ENCODE measurements at regions not wholly inside any gene's neighbourhood (a gene's known extent, or its start where the extent isn't known, plus 50 kb on each side); places are given as distances from the start of the nearest gene placed in this dataset.
"Not testable (repeated sequence)": the region's sequence is repeated elsewhere in the genome, so short reads cannot be mapped to it uniquely, and the experiment has no call there.

DNA sequence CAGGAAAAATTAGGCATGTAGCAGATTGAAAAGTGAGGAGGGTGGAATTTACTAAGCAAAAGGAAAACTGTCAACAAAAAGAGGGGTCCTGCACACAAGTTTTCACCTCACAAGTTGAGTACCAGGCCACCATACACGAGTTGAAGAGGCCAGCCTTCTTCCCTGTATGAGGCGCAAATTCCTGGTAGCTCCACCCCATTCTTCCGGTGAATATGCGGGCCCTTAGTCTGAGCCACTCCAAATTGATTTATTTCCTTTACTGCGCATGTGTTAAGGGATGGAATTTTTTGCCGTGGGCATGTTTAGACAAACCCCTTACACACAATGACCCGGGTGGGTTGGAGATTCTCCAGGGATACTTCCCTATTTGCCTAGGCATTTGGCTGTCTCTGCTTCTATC, 942.1 kb upstream of the GRIA3 start:
- DNase-seq: no peak

DNA sequence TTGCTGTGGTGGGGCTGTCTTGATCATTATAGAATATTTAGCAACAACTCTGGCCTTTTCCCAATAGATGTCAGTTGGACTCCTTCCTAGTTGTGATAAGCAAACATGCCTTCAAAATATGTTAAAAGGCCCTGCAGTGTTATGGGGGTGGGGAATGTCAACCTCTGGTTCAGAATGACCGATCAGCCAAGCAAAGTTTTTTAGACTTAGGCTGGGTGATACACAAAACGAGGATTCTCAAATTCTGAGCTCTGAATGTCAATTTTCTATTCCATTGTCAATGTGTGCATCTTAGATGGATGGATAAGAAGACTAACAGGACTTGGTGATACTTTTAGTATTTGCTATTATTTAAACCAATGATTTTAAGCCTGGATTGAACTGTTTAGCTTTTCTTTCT, 940.0 kb upstream of the GRIA3 start:
- DNase-seq: no peak

DNA sequence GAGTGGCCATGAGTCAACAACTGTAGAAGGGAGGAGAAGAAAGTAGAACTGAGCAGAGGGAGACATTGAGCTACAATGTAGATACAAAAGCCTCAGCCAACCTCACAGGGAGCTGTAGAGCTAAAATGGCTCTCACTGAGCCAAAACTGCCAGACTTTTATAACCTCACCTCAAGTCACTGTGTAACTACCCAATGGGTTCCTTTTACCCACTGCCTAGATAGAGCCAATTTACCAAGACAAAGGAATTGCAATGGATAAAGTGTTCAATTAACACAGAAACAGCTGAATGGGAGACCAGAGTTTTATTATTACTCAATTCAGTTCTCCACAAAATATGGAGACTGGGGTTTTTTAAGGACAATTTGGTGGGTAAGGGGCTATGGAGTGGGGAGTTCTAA, 938.9 kb upstream of the GRIA3 start:
- DNase-seq: no peak

DNA sequence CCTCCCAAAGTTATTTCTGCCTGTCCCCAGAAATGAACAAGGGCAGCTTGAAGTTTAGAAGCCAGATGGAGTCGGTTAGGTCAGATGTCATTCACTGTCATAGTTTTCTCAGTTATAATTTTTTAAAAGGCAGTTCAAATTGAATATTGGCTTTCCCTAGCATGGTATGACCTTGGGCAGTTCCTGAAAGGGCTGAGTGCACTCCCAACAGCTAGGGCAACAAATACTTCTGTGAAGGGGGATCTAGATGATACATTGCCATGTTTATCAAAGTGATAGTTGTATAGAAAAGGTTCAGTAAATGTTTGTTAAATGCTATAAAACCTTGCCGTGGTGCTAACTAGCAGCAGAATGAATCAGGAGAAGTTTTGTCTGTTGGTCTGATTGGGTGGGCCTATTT, 938.1 kb upstream of the GRIA3 start:
- no peak for DNase-seq

DNA sequence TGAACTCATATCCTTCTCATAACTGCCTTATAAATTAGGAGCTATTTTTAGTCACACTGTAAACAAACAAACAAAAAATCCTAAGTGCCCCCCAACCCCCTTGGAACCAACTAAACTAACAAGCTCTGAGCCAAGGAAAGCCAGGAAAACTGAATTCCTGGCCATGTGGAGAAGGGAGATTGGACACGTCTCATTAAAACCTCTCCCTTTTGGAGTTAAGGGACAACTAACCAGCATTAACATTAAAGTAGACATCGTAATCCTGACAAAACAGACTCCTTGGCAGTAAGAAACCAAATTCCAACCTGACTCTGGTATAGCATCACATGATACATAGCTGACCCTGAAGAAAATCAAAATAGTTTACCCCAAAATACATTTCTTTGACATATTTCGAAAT, 937.1 kb upstream of the GRIA3 start:
- no peak for DNase-seq

DNA sequence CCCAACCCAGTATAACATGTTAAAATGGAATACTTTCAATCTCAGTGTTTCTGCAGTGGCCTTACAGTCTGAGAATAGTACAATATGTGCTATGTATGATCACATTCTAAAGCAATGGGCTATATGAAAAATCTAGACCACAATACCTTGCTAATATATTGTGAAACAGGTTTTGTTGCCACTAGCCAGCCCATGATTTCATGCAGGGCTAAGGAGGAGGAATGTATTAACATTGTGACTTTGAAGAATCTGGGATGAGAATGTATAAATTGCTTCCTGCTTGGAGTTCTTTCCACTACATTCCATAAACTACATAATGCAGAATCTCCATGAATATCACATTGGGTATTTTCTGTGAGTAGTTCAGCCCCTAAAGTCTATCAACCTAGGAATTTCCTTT, 935.4 kb upstream of the GRIA3 start:
- no peak for DNase-seq

DNA sequence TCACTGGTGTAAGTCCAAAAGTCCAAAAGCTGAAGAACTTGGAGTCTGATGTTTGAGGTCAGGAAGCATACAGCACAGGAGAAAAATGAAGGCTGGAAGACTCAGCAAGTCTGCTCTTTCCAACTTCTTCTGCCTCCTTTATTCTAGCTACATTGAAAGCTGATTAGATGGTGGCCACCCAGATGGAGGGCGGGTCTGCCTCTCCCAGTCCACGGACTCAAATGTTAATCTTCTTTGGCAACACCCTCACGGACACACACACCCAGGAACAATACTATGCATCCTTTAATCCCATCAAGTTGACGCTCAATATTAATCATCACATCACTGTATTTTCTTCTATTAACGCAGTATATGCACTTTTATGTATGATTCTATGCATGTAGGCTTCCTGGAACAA, 931.6 kb upstream of the GRIA3 start:
- no peak for DNase-seq

DNA sequence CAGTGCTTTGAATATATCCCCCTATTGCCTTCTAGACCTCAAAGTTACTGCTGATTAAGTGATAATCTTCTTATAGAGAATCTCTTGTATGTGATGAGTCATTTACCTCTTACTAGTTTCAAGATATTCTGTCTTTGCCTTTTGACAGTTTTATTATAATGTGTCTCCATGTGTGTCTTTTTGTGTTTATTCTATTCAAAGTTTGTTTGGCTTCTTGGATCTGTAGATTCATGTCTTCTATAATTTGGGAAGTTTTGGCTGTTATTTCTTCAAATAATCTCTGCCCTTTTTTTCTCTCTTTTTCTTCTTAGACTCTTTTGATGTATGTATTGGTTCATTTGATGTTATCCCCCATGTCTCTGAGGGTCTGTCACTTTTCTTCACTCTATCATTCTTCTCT, 915.7 kb upstream of the GRIA3 start:
- no peak for DNase-seq

DNA sequence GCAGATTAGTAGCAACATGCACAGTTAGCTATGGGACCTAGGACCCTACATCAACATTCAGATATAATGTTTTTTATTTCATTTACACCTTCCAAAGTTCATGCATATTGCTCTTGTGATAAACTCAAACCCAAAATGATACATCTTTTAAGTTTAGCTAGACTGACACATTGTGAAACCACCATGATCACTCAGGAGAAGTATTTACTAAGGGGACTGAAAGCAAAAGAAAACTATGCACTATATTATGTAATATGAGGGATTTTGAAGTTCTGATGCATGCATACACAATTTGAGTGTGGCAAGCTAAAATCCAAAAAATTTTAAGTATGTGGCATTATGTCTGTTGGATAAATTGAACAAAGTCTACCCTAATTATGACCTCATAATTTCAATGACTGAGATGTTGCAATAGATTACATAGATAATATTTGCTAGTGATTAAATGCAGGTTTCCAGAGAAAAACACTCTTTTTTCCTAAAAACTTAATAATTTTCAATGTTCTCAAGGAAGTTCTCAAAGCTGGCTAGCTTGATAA, 914.8 kb upstream of the GRIA3 start:
- DNase-seq: no peak

DNA sequence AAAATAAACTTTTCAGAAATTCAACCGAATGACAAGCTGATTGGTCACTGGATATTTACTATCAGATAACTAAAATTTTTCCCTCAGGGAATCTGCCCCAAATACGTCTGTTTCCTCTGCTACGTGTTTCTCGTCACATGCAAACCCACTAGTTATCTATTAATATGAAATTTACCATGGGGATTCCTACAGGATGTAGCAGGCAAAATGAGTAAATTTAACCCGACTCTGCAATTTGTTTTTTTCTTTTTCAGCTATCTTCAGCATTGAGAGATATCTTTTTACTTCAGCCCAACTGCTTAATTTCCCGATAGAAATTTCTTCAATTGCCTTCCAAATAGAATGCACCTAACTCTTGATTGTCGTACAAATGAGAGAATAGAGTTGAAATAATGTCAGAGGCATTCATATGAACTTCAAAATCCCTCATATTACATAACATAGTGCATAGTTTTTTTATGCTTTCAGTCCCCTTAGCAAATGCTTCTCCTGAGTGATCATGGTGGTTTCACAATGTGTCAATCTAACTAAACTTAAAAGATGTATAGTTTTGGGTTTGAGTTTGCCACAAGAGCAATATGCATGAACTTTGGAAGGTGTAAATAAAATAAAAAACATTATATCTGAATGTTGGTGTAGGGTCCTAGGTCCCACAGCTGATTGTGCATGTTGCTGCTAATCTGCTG, 913.1 kb upstream of the GRIA3 start:
- no peak for DNase-seq

DNA sequence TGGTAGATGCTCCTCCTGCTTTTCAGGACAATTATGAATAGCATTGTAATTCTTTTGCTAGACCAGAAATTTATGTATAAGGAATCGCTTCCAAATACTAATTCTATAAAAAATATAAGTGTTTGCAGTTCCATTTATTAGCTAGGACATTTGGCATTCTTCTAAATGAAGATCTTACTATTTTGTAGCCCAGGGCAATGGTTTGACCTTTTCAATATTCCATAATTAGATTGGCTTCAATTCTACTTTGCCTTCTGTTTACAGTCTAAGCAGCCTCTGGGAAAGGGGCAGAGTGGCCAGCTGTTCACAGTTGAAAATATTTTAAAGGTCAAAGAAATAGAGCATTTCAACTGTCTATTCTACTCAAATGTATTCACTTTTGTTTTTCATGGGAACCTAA, 912.1 kb upstream of the GRIA3 start:
- DNase-seq: no peak

DNA sequence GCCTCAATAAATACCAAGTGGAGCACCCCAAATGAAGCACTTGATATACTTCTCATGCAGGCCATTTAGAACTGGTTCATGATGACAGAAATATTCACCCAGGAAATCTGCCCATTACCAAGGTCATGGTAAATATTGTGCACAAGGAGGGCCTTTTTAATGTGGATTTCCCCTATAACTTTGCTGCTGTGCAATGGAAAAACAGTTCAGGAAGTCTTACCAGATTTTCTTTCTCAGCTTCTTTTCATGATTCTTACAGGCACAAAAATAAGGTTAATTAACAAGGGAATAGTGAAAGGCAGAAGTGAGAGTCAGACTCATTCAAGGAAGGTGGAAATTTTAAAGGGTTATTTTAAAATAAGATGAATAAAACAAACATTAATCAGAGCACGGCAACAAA, 904.3 kb upstream of the GRIA3 start:
- no peak for DNase-seq

DNA sequence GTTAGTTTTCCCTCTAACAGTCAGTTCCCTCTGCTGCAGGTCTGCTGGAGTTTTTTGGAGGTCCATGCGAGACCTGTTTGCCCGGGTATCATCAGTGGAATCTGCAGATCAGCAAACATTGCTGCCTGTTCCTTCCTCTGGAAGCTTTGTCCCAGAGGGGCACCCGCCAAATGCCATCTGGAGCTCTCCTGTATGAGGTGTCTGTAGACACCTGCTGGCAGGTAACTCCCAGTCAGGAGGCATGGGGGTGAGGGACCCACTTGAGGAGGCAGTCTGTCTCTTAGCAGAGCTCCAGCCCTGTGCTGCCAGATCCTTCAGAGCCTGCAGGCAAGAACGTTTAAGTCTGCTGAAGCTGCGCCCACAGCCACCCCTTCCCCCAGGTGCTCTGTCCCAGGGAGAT, 884.3 kb upstream of the GRIA3 start:
- not testable (repeated sequence) for DNase-seq

DNA sequence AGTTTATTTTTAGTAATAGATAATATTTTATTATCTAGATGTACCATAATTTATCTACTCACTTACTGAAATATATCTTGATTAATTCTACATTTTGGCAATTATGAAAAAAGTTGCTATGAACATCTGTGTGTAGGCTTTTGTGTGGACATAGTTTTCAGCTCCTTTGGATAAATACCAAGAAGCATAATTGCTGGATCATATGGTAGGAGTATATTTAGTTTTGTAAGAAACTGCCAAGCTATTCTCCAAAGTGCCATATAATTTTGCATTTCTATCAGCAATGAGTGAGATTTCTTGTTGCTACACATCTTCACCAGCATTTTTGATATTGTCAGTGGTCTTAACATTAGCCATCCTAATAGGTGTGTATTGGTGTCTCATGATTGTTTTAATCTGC, 882.6 kb upstream of the GRIA3 start:
- DNase-seq: no peak

DNA sequence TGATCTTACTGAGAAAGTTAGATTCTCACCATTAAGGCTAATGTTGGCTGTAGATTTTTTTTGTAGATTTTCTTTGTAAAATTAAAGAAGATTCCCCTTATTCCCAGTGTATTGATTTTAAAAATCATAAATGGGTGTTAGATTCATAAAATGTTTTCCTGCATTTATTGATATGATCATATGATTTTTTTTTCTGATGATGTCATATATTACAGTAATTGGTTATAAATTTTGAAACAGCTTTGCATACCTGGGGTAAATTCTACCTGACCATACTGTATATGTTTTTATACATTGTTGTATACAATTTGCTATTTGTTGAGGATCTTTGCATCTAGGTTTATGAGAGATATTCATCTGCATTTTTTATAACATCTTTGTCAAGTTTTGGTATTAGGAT, 880.3 kb upstream of the GRIA3 start:
- no peak for DNase-seq

DNA sequence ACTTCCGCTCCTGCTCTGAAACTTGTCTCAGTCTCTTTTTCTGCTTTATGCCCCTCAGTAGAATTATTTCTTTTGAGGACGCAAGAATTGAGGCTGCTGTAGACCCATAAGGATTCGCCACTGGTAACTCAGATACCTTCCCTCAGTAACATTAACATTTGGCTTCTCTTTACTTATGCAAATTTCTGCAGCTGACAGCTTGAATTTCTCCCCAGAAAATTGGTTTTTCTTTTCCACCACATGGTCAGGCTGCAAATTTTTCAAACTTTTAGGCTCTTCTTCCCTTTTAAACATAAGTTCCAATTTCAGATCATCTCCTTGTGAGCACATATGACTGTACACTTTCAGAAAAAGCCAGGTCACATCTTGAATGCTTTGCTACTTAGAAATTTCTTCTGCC, 839.3 kb upstream of the GRIA3 start:
- DNase-seq: no peak

DNA sequence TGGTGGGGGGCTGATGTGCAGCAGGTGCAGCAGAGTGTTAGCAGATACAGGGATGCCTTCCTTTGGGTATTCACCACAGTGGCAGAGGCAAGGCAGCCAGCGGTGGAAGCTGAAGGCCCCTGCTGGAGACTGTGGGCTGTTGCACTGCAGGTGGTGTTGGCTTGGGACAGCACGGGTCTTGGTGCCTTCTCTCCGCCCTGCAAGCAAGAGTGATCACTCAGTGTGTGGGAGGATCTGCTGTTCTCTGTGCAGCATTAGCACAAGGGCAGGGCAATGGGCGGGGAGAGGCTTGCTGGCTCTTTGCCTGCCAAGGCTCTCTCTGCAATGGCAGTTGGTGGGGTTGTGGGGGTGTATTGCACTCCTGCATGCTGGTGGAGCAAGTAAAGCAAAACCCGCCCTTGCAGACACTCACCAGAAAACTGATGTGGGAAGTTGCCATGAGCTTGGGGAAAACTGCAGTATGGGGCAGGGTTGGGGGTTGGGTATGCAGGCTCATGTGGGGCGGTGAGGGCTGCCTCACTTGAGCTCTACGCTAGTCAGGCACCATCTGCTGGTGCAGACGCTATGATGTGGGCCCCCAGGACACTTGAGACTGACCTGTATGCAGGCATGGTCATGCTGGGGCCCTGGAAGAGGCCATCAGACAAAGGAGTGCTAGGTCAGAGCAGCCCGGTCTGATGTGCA, 820.8 kb upstream of the GRIA3 start:
- DNase-seq: no peak

DNA sequence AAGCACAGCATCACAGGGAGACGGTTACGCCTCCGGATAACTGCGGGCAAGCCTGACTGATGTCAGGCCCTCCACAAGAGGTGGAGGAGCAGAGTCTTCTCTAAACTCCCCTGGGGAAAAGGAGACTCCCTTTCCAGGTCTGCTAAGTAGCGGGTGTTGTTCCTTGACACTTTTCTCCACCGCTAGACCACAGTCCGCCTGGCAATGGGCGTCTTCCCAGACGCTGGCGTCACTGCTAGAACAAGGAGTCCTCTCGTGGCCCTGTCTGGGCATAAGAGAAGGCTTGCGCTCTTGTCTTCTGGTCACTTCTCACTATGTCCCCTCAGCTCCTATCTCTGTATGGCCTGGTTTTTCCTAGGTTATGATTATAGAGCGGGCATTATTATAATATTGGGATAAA, 808.5 kb upstream of the GRIA3 start:
- not testable (repeated sequence) for DNase-seq

DNA sequence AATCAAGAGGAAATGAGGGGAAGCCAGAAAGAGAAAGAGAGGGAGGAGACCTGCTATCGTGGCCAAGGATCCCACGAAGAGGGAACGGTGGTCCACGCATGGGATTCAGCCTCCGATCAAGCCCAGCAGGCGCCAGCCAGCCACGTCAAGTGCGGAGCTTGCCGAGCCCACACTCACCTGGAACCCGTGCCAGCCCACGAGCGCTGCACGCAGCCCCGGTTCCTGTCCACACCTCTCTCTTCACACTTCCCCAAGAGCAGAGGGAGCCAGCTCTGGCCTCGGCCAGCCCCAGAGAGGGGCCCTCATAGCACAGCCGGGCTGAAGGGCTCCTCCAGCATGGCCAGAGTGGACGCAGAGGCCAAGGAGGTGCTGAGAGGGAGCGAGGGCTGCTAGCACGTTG, 795.1 kb upstream of the GRIA3 start:
- no peak for DNase-seq

DNA sequence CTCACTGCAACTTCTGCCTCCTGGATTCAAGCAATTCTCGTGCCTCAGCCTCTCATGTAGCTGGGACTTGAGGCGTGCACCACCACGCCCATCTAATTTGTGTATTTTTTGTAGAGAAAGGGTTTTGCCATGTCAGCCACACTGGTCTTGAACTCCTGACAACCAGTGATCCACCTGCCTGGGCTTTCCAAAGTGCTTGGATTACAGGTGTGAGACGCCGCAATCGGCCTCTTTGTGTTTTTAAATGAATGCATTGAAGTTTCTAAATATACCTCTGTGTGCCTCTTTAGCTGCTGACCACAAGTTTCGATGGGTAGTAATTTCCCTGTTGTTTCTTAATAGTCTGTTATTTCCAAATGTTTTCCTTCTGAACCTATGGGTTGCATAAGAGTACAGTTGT, 765.3 kb upstream of the GRIA3 start:
- no peak for DNase-seq

DNA sequence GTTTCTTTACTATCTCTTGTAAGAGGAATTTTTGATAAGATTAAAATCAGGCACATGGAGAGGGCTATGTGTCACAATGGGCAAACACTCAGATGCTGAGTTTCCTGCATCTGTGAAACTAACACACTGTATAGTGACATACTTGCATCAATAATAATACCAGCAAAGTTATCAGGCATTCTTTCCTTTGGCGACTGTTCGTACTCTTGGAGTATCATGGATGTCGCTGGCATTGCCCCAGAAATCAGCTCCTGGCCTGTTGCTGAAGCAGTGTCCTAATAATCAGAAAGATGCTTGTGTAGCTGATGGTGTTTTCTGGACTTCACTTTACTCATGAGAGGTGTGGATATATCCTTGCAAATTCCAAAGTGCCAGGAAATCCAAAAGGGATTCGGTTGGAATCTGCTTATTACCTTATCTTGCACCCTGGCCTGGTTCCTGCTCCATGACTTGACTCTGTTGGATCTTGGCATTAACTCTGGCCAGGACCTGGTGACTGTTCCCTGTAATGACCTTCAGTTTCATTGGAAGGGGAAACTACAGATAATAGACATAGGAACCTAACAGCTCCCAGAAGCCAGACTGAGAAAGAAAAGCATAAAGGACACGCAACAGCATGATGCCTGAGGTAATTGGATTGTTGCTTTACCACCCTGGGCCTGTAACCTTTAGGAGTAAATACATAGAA, 762.5 kb upstream of the GRIA3 start:
- DNase-seq: no peak

DNA sequence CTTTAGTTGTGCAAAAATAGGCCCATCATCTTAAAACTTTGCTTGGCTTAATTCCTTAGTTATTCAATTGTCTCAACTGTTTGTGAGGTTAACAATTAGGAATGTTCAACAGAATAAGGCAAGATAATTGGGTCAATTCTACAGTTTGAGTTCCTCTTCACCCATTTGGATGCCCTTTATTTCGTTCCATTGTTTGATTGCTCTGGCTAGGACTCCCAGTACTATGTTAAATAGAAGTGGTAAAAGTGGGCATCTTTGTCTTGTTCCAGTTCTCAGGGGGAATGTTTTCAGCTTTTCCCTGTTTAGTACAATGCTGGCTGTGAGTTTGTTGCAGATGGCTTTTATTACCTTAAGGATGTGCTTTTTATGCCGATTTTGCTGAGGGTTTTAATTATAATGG, 761.5 kb upstream of the GRIA3 start:
- no peak for DNase-seq

DNA sequence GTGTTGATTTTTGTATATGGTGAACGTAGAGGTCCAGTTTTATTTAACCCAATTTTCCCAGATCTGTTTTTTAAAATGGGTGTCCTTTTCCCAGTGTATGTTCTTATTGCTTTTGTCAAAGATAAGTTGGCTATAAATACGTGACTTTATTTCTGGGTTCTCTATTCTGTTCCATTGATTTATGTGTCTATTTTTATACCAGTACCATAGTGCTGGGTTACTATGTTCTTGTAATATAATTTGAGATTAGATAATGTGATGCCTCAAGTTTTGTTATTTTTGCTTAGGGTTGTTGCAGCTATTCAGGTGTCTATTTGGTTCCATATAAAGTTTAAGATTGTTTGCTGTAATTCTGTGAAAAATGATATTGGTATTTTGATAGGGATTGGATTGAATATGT, 749.1 kb upstream of the GRIA3 start:
- DNase-seq: no peak

DNA sequence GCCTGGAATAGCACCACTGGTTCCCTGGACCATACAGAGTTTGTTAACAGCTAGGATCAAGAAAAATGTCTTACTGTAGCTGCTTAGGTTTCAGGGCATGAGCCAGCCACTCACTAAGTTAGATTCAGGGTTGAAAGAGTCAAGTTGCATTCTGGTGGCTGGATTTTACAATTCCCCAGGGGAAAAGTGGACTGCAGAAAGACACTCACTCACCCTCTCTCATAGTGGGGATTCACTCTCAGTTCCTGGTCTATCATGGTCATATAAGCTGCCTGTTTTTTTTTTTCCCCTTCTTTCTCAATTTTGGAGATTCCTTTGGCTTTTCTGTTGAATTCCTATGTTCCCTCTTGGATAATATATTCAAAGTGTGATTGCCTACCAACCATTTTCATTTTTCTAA, 744.2 kb upstream of the GRIA3 start:
- no peak for DNase-seq

All from activated effector memory CD4-positive, alpha-beta T cell treated with anti-CD3 and anti-CD28 coated beads, Interleukin-2, amount 50 U/mL, for 16 hours (primary cell).